ENCODE measurements at regions not wholly inside any gene's neighbourhood (a gene's known extent, or its start where the extent isn't known, plus 50 kb on each side); places are given as distances from the start of the nearest gene placed in this dataset.

DNA sequence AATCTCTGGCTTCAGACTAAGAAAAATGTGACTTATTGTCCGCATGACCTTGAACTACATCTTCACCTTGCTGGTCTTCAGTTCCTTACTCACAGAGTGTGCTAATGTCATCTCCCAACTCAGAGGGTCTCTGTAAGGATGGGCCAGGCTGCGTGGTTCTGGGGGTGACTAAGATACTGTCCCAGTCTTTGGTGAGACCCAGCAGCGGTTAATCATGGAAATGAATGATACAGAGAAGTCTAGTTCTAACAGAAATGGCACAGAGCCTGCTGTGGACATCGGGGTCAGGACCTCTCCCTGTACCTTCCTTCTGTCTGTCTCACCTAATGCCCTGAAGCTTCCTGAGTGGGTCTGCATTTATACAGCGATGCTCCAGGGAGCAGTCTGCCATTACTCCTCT is 662.7 kb upstream of the HS6ST1 start:
- CTCF ChIA-PET: no interaction called here
- no peak overlapping the region for H3K4me3 Mint-ChIP-seq
- no peaks in the 10 kb centered on the region for H3K4me1 Mint-ChIP-seq (ENCODE audit: low read depth)
- no peak for DNase-seq
- no peak overlapping the region for H3K27ac Mint-ChIP-seq
- no peaks in the 10 kb centered on the region for H3K36me3 Mint-ChIP-seq (ENCODE audit: low read depth)
- no peaks in the 10 kb centered on the region for H3K9me3 Mint-ChIP-seq
- no peaks in the 10 kb centered on the region for H3K27me3 Mint-ChIP-seq (ENCODE audit: low read depth)
- intact Hi-C loops (cut with micrococcal nuclease): no loop called here

DNA sequence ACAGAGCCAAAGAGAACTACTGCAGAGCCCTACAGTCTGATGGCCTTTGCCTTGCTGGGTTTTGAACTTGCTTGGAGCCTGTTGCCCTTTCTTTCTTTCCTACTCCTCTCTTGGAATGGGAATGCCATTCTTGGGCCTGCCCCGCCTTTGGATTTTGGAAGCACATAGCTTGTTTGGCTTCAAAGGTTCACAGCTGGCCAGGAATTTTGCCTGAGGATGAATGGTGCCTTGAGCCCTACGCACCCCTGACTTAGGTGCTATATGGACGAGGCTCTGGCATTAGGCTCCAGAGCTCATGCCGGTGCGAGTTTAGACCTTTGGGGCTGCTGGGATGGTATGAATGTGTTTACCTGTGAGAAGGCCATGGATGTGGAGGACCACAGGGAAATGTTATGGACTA is 663.3 kb upstream of the HS6ST1 start:
- Mint-ChIP-seq H3K4me1 (ENCODE audit: low read depth) (no peaks in the 10 kb centered on the region), H3K27ac (no peak overlapping the region), H3K27me3 (ENCODE audit: low read depth) (no peaks in the 10 kb centered on the region), H3K9me3 (no peaks in the 10 kb centered on the region), H3K36me3 (ENCODE audit: low read depth) (no peaks in the 10 kb centered on the region), H3K4me3 (no peak overlapping the region)
- DNase-seq: no peak
- intact Hi-C loops (cut with micrococcal nuclease): no loop called here
- CTCF ChIA-PET: no interaction called here

DNA sequence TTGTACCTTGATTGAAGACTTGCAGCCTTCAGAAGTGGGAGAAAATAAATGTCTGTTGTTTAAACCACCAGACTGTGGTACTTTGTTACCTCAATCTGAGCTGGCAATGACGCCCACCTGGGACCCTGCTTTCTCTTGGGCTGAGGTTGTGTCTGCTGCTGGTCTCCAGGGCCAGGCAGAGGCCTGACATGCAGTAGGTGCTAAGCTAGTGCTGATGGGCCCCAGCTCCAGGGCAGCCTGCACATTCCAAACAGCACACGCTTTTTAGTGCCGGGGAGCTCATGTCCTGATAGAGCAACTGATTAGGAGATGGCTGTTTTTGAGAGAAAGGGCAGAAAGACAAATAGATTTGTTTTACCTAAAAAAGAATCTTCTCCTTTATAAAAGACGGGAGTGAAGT is 664.0 kb upstream of the HS6ST1 start:
- H3K36me3 Mint-ChIP-seq (ENCODE audit: low read depth): no peaks in the 10 kb centered on the region
- H3K4me3 Mint-ChIP-seq: no peak overlapping the region
- intact Hi-C loops (cut with micrococcal nuclease): no loop called here
- H3K4me1 Mint-ChIP-seq (ENCODE audit: low read depth): no peaks in the 10 kb centered on the region
- CTCF ChIA-PET: no interaction called here
- no peak for DNase-seq
- no peaks in the 10 kb centered on the region for H3K9me3 Mint-ChIP-seq
- no peaks in the 10 kb centered on the region for H3K27me3 Mint-ChIP-seq (ENCODE audit: low read depth)
- no peak overlapping the region for H3K27ac Mint-ChIP-seq

DNA sequence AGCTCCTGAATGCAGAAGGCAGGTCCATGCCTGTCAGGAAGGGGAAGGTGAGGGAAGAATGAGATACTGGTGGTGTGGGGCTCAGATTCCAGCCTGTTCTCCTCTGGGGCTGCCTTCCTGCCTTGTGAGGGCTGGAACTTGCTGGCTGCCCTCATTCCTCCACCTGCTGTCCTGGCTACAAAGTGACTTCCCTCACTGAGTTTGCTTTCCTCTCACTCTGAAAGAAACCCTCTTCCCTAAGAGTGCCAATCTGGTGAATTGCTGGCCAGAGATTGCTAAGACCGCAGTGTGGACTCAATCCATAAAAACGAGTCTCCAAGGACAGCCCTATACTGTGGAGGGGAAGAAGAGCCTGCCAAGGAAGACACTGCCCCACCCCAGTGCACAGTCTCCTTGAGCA is 664.4 kb upstream of the HS6ST1 start:
- Mint-ChIP-seq H3K4me3 (no peak overlapping the region), H3K36me3 (ENCODE audit: low read depth) (no peaks in the 10 kb centered on the region), H3K9me3 (no peaks in the 10 kb centered on the region), H3K27me3 (ENCODE audit: low read depth) (no peaks in the 10 kb centered on the region), H3K4me1 (ENCODE audit: low read depth) (no peaks in the 10 kb centered on the region), H3K27ac (no peak overlapping the region)
- CTCF ChIA-PET: no interaction called here
- DNase-seq: no peak
- intact Hi-C loops (cut with micrococcal nuclease): no loop called here

DNA sequence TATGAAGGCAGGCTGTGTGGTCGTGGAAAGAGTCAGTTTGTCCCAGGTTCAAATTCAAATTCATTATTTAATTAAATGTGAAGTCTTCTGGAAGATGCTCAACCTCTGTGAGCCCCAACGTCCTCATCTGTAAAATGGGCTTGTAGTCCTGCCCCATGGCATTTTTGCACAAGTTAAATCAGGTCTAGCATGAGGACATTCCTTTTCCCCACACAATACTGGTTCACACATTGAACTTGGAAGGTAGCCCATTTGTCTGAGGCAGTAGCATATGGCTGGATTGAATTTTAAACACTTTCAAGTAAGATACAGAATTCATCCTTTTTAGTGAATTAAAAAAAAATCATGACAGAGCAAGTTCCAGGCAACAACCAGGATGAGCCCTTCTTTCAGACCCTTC is 665.4 kb upstream of the HS6ST1 start:
- no peak overlapping the region for H3K4me3 Mint-ChIP-seq
- H3K27me3 Mint-ChIP-seq (ENCODE audit: low read depth): no peaks in the 10 kb centered on the region
- intact Hi-C loops (cut with micrococcal nuclease): no loop called here
- no peaks in the 10 kb centered on the region for H3K36me3 Mint-ChIP-seq (ENCODE audit: low read depth)
- no peaks in the 10 kb centered on the region for H3K4me1 Mint-ChIP-seq (ENCODE audit: low read depth)
- no peaks in the 10 kb centered on the region for H3K9me3 Mint-ChIP-seq
- no peak for DNase-seq
- CTCF ChIA-PET: no interaction called here
- H3K27ac Mint-ChIP-seq: no peak overlapping the region

DNA sequence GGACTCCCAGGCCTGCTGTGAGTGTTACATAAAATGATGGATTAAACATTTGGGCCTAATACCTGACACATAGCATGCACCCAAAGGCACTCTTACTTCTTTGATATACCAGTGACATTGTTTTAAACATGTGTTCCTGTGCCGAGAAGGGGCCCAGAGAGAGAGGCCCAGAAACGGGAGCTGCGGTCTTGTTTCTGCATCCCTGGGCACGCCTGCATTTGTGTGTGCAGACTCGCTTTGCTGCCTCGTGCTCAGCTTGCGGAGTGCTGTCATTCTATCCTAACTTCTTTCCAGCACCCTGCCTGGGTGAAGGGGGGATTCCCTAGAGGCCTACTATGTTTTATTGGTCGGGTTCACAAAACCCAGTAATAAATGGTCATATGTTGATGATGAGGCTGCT is 666.2 kb upstream of the HS6ST1 start:
- CTCF ChIA-PET: no interaction called here
- intact Hi-C loops (cut with micrococcal nuclease): no loop called here
- Mint-ChIP-seq H3K36me3 (ENCODE audit: low read depth) (no peaks in the 10 kb centered on the region), H3K4me3 (no peak overlapping the region), H3K4me1 (ENCODE audit: low read depth) (no peaks in the 10 kb centered on the region), H3K27me3 (ENCODE audit: low read depth) (no peaks in the 10 kb centered on the region), H3K27ac (no peak overlapping the region), H3K9me3 (no peaks in the 10 kb centered on the region)
- DNase-seq: no peak

DNA sequence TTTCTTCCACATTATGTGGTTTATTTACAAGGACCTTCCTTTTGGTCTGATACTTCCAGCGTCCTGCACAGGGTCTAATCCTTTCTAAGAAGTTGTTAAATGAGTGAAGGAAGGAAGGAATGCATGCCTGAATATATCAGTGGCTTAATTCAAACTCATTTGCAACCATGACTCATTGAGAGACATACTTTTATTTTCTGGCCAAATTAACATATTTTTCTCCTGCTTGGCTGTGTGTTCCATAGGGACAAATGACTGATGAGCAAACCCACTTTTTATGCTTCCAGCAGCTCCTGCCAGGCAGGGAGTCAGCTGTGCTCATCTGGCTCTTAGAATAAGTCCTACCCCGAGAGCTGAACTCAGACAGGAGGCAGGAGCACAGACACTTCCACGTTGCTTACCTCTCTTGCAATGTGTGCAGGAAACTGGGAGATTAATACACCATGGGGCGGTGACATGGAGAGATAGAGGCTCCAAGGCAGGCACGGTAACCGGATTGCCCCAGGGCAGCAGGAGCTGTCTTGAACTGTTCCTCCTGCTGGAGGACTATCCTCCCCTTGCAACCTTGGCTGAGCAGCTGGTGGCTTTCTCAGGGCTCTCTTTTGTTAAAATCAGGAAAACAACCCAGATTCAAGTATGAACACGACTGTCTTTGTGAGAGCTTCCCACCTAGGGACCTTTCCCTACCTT is 667.5 kb upstream of the HS6ST1 start:
- H3K27me3 Mint-ChIP-seq (ENCODE audit: low read depth): no peaks in the 10 kb centered on the region
- no peak for DNase-seq

DNA sequence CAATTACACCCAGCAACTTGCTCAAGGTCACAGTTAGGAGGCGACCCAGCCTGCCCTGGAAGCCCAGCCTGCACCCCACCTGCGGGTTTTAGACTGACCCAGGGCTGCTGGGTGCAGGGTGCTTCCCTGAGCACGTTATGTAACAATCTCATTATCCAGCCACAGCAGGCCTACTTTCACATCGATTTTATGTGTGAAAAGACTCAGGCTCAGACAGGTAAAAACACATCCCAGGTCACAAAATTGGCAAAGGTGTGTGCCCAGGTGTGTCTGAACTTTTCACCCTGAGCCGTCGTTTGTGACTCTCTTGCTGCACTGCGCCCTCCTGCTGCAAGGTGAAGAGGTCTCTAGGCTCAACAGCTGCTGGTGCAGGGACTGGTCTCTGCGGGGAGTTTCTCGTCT is 668.2 kb upstream of the HS6ST1 start:
- H3K4me3 Mint-ChIP-seq: no peak overlapping the region

More for the DNA sequence above, 667.5 kb upstream of the HS6ST1 start:
- Mint-ChIP-seq H3K4me3 (no peak overlapping the region), H3K36me3 (ENCODE audit: low read depth) (no peaks in the 10 kb centered on the region), H3K27ac (no peak overlapping the region), H3K9me3 (no peaks in the 10 kb centered on the region), H3K4me1 (ENCODE audit: low read depth) (no peaks in the 10 kb centered on the region)
- intact Hi-C loops (cut with micrococcal nuclease): no loop called here
- CTCF ChIA-PET: interaction anchor here (0.6 kb wide), 1 partner anchor 453 kb away, joined by 5 read pairs; no protein-coding TSS in a partner anchor

DNA sequence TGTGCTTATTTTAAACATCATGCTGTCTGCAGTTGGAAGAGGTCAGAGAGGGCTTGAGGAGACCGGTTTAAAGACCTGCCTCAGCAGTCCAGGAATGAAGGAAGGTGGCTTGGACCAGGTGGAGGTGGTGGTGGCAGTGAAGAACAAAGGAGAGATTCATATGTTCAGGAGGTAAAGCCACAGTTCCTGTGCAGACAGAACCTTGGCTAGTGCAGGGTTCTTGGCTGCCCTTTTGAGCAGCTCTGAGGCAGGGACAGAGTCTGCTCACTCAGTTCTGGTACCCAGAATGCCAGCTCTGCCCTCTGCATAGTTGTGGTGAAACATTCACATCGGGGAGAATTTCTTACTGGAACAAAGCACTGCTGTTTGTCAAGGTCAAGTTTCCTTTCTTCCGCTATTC is 669.7 kb upstream of the HS6ST1 start:
- Mint-ChIP-seq H3K4me1 (ENCODE audit: low read depth) (no peaks in the 10 kb centered on the region), H3K4me3 (no peak overlapping the region), H3K9me3 (no peaks in the 10 kb centered on the region), H3K36me3 (ENCODE audit: low read depth) (no peaks in the 10 kb centered on the region), H3K27ac (no peak overlapping the region), H3K27me3 (ENCODE audit: low read depth) (no peaks in the 10 kb centered on the region)
- no peak for DNase-seq
- intact Hi-C loops (cut with micrococcal nuclease): no loop called here
- CTCF ChIA-PET: no interaction called here

More for the DNA sequence above, 668.2 kb upstream of the HS6ST1 start:
- Mint-ChIP-seq H3K4me1 (ENCODE audit: low read depth) (no peaks in the 10 kb centered on the region), H3K36me3 (ENCODE audit: low read depth) (no peaks in the 10 kb centered on the region), H3K27ac (no peak overlapping the region), H3K9me3 (no peaks in the 10 kb centered on the region), H3K27me3 (ENCODE audit: low read depth) (no peaks in the 10 kb centered on the region)
- intact Hi-C loops (cut with micrococcal nuclease): no loop called here
- CTCF ChIA-PET: no interaction called here
- DNase-seq: no peak

DNA sequence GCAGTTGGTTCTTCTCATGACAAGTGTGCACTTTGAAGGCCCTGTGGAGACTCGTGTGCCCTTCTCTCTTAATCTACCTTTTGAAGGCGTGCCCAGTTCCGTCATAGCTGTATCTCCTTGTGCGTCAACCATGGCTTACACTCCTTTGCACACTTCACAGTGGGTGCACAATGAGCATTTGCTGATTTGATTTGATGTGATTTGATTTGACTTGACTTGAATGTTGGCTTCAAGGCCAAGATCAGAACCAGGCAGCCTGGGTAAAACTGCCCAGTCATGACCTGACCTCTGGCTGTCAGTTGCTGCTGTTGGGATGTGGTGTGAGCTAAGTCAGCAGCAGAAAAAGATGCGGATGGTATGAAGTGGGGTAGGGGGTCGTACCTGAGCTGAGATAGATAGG is 670.3 kb upstream of the HS6ST1 start:
- no peaks in the 10 kb centered on the region for H3K27me3 Mint-ChIP-seq (ENCODE audit: low read depth)
- no peaks in the 10 kb centered on the region for H3K9me3 Mint-ChIP-seq
- DNase-seq: no peak
- CTCF ChIA-PET: no interaction called here
- intact Hi-C loops (cut with micrococcal nuclease): no loop called here
- no peaks in the 10 kb centered on the region for H3K36me3 Mint-ChIP-seq (ENCODE audit: low read depth)
- H3K4me1 Mint-ChIP-seq (ENCODE audit: low read depth): no peaks in the 10 kb centered on the region
- H3K27ac Mint-ChIP-seq: no peak overlapping the region
- H3K4me3 Mint-ChIP-seq: no peak overlapping the region

DNA sequence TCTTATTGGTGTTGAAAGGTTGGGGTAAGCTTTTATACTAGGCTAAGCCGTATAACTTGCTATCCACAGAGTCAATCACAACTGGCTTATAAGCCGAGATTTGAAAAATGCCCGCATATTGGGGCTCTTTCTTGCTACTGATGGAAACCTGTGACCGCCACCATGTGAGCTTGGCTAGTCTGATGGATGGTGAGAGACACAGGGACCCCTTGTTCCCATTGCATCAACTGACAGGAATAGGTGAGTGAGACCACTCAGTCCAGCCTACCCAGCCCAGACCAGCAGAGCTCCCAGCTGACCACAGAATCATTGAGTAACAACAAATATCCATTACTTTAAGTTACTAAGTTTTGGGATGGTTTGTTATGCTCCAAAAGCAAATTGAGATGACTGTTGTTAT is 676.4 kb upstream of the HS6ST1 start:
- intact Hi-C loops (cut with micrococcal nuclease): no loop called here
- Mint-ChIP-seq H3K4me3 (no peak overlapping the region), H3K27me3 (ENCODE audit: low read depth) (no peaks in the 10 kb centered on the region), H3K36me3 (ENCODE audit: low read depth) (no peaks in the 10 kb centered on the region), H3K4me1 (ENCODE audit: low read depth) (no peaks in the 10 kb centered on the region), H3K9me3 (no peaks in the 10 kb centered on the region), H3K27ac (no peak overlapping the region)
- CTCF ChIA-PET: no interaction called here
- no peak for DNase-seq

DNA sequence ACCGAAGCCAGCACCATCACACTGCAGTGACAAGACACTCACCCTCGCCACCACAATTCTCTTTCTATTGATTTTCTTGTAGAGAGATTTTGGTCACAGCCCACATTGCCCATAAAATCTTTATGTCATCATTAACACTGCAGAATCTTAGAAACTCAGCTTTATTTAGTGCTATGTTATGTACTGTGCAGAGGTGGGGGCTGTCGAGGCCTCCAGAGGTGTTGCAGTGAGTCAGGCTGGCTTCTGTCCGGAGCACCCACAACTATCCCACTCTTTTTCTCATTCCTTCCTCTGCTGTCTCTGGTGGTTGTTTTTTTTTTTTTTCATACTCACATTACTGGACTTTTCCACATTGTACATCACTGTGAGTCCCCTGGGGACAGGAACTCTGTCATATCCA is 677.4 kb upstream of the HS6ST1 start:
- Mint-ChIP-seq H3K36me3 (ENCODE audit: low read depth) (no peaks in the 10 kb centered on the region), H3K4me3 (no peak overlapping the region), H3K4me1 (ENCODE audit: low read depth) (no peaks in the 10 kb centered on the region), H3K9me3 (no peaks in the 10 kb centered on the region), H3K27ac (no peak overlapping the region), H3K27me3 (ENCODE audit: low read depth) (no peaks in the 10 kb centered on the region)
- no peak for DNase-seq
- CTCF ChIA-PET: no interaction called here
- intact Hi-C loops (cut with micrococcal nuclease): no loop called here

DNA sequence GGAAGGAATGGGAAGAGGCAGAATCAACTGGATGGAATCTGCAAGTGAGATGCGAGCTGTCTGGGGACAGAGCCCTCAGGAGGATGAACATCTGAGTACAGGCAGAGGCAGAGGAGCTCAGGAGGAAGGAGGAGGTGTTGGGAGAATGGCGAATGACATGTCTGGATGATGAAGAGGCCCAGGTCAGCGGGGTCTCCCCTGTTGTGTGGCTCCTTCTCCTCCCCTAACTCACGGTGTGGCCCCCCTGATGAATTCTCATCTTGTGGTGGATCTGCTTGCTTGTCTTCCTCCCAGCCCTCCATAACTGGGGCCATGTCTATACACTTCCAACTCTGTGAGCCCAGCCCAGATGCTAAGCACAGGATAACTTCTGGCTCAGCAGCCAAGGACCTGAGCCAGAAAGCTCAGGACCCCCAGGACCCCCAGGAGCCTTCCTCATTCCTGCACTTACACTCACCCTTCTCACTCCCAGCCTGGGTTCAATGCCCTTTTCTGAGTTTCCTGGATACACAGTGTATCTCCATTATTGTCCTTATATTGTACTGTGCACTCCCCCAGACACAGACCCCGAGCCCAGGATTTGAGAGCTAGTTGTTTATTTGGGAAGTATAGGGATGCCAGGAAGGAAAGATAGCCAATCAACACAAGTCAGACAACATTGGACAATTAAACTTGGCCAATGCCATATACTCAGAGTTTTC is 678.6 kb upstream of the HS6ST1 start:
- no peak overlapping the region for H3K27ac Mint-ChIP-seq
- CTCF ChIA-PET: no interaction called here
- H3K36me3 Mint-ChIP-seq (ENCODE audit: low read depth): no peaks in the 10 kb centered on the region
- H3K27me3 Mint-ChIP-seq (ENCODE audit: low read depth): no peaks in the 10 kb centered on the region
- no peak overlapping the region for H3K4me3 Mint-ChIP-seq
- no peaks in the 10 kb centered on the region for H3K4me1 Mint-ChIP-seq (ENCODE audit: low read depth)
- H3K9me3 Mint-ChIP-seq: no peaks in the 10 kb centered on the region
- intact Hi-C loops (cut with micrococcal nuclease): no loop called here
- DNase-seq: no peak

Measured in activated naive CD4-positive, alpha-beta T cell treated with anti-CD3 and anti-CD28 coated beads for 36 hours (primary cell).